GM19397 (cell line): ENCODE measurements at regions not wholly inside any gene's neighbourhood (a gene's known extent, or its start where the extent isn't known, plus 50 kb on each side); places are given as distances from the start of the nearest gene placed in this dataset.
A peak's percentile ranks its signal among the peaks of the same experiment; 100 is the strongest.
"Not testable (repeated sequence)": the region's sequence is repeated elsewhere in the genome, so short reads cannot be mapped to it uniquely, and the experiment has no call there.

Experiments used
- ATAC-seq: cut with Tn5 transposase; IDR thresholded peaks from one replicate; pipeline ENCODE4 v1.9.1; 2021; ENCODE audit warnings: mild to moderate bottlenecking, moderate library complexity; ENCODE audit not compliant: unreplicated experiment

DNA sequence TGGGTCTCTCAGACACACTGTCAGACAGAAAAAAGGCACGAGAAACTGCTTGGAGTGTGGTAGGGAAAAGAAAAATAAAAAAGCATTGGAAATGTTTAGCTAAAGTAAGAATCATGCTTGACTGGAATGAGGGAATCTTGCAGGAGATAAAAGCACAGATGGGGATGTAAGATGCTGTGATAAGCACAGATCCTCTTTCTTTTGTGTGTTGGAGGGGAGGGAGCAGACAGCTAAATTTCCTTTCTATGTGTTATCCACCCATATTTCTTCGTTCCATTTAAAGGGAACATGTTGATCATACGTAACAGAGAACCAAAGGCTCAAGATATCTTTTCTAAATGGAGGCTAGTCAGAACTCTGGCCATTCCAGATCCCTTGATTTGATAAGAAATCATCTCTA, 614.0 kb upstream of the LCORL start:
- ATAC-seq: no peak

GRCh38 chr4:18631586-18631985, 610.0 kb upstream of the LCORL start:
- no peak for ATAC-seq

- ATAC-seq: no peak
These were observed 608.9 kb upstream of the LCORL start for GRCh38 chr4:18630218-18631110.

DNA sequence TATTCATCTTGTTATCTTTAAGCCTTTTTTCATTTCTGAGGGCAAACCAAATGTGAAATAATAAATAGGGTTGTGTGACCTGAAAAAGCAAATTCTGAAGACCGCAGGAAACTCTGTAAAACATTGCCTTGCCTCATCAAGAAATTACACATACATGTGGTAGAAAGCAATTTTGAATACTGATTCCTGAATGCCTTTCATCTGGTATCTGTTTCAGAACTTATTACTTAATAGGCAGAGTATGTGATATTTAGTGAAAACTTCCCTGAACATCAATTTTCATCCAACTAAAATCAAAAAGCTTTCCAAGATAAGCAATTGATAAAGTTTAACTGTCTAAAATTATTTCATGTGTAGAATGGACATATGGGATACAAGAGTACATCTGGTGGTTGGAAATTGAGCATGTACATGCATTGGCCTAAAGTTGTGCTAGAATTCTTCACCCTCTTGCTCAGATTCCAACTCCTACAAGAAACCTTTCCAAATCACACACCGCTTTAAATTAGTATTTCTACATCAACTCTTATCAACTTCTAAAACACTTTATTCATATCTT, 606.0 kb upstream of the LCORL start:
- ATAC-seq: no peak

- no peak for ATAC-seq
These were observed 605.4 kb upstream of the LCORL start for GRCh38 chr4:18626996-18627395.

GRCh38 chr4:18626366-18626765, 604.8 kb upstream of the LCORL start:
- ATAC-seq: no peak

DNA sequence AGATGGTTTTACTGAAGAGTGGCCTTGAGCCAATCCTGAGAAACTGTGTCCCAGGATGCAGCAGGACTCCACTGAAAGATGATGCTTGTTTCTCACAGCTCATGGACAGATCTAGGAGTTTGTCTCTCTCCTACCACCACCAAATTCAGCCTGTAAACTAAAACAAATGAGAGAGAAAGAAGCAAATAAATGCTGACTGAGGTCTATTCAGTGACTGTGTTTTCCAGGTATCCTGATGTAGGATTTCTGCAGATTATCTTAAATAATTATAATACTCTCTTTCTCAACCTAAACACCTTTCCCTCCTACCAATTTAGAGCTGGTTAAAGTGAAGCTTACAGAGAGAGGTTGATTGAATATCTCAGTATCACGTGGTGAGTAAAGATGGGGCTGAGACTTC, 599.6 kb upstream of the LCORL start:
- no peak for ATAC-seq

GRCh38 chr4:18616720-18617119, 595.2 kb upstream of the LCORL start:
- ATAC-seq: no peak

DNA sequence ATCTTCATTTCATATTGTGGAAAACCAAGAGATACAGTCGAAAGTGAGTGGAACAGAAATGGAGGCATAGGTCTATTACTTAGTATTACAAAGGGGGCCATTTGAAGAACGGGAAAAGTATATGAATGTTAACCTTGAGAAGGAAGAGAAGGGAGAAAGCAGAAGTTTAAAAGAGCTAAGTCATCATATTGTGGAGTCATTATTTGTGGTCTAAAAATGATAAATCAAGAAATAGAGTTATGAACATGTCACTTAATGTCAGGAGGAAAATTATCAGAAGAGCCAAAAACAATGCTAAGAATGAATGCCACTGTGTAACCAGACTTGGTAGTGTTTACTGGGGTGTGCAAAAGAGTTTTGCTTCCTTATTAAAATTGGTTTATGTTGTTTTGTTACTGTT, 589.5 kb upstream of the LCORL start:
- no peak for ATAC-seq

DNA sequence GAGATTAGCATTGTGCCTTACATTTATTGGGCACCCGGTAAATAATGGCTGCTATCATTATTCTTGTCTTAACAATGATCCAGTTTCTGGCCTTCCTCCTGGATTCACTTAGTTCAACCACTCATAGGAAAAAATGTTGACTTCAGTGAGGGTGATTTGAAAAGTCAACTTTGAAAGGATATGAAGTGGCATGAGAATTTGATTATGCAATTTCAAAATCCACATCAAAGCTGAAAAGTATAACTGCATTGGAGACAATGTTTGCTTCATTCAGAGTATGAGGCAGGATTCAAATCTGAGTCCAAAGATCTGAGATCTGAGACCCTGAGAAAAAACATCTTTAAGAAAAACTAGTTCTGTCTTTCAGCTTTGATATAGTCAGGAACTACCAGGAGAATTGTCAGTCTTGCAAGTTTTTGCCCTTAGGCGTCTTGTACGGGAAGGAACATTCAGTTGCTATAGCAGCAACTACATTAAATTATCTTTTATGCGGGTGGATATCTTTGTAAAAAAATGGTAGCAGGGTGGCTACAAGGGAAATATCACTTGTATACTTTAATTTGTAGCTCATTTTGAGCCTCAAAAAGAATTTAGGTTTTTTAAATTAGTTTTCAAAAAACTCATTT, 587.5 kb upstream of the LCORL start:
- ATAC-seq: no peak

- ATAC-seq: not testable (repeated sequence)
These were observed 581.1 kb upstream of the LCORL start for GRCh38 chr4:18602610-18603009.

GRCh38 chr4:18593297-18594002, 571.9 kb upstream of the LCORL start:
- peak; percentile 80 for ATAC-seq

DNA sequence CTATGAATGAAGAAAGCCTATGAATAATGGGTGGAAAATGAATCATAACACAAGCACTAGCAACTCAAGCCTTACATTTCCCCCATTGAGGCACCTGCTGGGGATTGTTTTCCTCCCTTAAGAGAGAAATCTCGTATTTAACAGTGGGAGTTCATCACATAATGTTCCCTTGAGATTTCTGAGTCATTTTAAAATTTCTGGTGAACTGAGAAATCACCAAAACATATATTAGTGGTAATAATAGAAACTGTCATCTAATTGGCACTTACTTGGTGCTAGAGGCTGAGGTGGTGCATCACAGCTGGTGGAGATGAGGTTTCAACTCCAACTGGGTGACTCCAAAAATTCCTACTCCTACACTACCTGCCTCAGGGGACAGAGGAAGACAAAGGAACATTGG, 561.3 kb upstream of the LCORL start:
- no peak for ATAC-seq

DNA sequence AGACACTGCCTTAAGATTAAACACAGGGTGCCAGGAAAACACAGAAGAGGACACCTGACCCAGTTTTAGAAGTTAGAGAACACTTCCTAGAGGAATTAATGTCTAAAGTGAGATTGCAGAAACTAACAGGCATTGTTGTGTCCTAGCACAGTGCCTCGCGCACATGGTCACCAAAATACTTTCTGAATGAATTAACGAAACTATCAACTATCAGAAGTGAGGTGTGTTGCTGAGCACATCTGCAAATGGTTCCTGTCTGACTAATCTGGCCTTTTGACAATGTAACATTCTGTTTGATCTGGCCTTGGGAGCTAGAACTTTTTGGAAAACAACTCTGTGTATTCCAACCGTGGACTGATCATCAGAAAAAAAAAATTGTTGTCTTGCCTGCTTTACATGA, 556.8 kb upstream of the LCORL start:
- no peak for ATAC-seq

- ATAC-seq: no peak
These were observed 550.9 kb upstream of the LCORL start for GRCh38 chr4:18572481-18572880.

DNA sequence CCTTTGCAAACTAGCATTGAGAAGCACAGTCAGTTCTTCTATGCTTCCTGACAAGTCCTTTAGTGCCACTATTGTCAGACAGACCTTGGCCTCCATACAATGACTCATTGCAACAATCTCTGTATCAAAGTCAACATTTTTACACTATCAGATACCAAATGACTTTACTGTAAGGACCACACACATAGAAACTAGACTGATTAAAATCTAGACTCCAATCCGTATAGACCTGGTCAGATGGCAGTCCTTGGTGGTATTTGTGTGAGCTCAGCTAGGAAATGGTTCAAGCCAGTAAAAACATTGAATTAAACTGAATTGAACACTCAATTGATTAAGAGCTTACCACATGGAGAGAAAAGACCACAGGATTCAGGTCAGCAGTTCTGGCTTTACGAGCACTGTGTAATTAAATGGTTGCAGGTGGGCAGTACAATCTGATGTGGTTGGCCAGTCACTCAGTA, 549.8 kb upstream of the LCORL start:
- ATAC-seq: no peak

- no peak for ATAC-seq
These were observed 548.8 kb upstream of the LCORL start for GRCh38 chr4:18570370-18570769.

DNA sequence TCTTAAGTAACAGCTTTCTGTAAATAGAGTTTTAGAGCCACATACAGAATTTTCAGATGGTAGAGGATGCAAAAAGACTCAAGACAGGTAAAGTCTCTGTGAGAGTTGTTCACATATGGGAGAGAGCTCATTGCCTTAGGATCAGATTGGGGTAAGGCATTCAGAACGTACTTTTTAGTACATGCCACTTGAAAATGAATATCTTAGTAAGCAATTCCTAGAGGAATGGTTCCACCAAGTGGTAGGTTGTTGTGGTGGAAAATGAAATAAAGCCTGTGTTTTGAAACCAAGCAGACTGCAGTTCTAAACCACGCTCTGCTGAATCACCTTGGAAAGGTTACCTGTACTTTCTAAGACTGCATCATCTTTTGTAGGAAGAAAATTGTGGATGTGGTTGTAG, 547.0 kb upstream of the LCORL start:
- ATAC-seq: no peak

DNA sequence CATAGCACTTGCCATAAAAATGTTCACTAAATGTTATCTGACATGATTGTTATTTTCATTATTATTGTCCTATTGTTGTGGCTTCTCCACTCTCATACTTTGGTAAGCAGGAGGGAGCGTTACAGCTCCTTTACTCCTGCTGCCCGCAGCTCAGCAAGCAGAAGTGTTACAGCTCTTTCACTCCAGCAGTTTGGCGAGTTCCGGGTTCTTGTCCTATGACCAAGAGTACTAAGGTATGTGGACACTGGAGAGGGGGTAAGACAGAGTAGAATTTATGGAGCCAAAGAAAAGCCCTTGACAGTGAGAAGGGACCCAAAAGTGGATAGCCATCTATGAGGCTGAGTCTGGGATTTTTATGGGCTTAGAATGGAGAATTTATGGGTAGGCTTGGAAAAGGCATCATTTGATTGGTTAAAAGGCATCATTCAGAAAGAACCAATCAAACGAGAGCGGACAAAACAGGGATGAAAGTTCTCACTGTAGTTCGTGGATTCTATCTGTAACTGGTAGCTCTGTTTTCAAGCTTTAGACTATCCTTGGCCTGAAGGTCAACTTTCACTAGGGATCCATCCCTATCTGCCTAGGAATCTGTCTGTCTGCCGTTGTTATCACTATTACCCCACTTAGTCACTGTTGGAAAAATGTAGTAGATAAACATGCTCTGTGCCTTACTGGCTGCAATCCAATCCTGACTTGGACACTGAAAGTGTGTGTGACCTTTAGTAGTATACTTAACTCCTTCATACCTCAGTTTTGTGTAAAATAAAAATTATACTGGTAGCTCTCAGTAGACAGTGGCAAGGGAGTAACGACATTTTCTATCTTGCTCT, 545.6 kb upstream of the LCORL start:
- ATAC-seq: no peak

GRCh38 chr4:18559492-18559891, 537.9 kb upstream of the LCORL start:
- no peak for ATAC-seq

- no peak for ATAC-seq
These were observed 534.8 kb upstream of the LCORL start for GRCh38 chr4:18556402-18556801.
